Adipocyte (in vitro differentiated cells): ENCODE measurements at regions not wholly inside any gene's neighbourhood (a gene's known extent, or its start where the extent isn't known, plus 50 kb on each side); places are given as distances from the start of the nearest gene placed in this dataset.

ENCODE experiments used
- DNase-seq: peaks from one replicate; pipeline ENCODE4 v3.0.0-alpha.2; 2015; ENCODE audit warnings: low read depth
- H3K27me3 ChIP-seq: replicated peaks from 2 replicates; pipeline ENCODE4 v1.7.0; 2013; ENCODE audit warnings: mild to moderate bottlenecking, low read length, moderate library complexity; ENCODE audit not compliant: control insufficient read depth, insufficient read depth
- H3K36me3 ChIP-seq: 2 replicates; pipeline ENCODE4 v1.7.0; 2013; ENCODE audit warnings: low read length, mild to moderate bottlenecking, moderate library complexity; ENCODE audit not compliant: control insufficient read depth, insufficient read depth, severe bottlenecking
- H3K4me1 ChIP-seq: 2 replicates; pipeline ENCODE4 v1.7.0; 2013; ENCODE audit warnings: mild to moderate bottlenecking, low read length, moderate library complexity; ENCODE audit not compliant: control insufficient read depth, insufficient read depth
- H3K4me3 ChIP-seq: 2 replicates; pipeline ENCODE4 v1.7.0; 2013; ENCODE audit warnings: mild to moderate bottlenecking, low read length, moderate library complexity
- H3K9ac ChIP-seq: 2 replicates; pipeline ENCODE4 v1.7.0; 2013; ENCODE audit warnings: mild to moderate bottlenecking, low read length, moderate library complexity
- H3K9me3 ChIP-seq: 2 replicates; pipeline ENCODE4 v1.7.0; 2013; ENCODE audit warnings: mild to moderate bottlenecking, low read length, moderate library complexity; ENCODE audit not compliant: control insufficient read depth

- no peak overlapping the region for H3K4me3 ChIP-seq
- H3K27me3 ChIP-seq = no peaks in the 10 kb centered on the region
- H3K9ac ChIP-seq = no peak overlapping the region
- DNase-seq = no peak
- no peaks in the 10 kb centered on the region for H3K36me3 ChIP-seq
- peaks cover 10% of the 10 kb centered on the region for H3K4me1 ChIP-seq
- no peaks in the 10 kb centered on the region for H3K9me3 ChIP-seq
Measured at GRCh38 chr11:95373241-95373640, 142.2 kb upstream of the SESN3 start.

DNA sequence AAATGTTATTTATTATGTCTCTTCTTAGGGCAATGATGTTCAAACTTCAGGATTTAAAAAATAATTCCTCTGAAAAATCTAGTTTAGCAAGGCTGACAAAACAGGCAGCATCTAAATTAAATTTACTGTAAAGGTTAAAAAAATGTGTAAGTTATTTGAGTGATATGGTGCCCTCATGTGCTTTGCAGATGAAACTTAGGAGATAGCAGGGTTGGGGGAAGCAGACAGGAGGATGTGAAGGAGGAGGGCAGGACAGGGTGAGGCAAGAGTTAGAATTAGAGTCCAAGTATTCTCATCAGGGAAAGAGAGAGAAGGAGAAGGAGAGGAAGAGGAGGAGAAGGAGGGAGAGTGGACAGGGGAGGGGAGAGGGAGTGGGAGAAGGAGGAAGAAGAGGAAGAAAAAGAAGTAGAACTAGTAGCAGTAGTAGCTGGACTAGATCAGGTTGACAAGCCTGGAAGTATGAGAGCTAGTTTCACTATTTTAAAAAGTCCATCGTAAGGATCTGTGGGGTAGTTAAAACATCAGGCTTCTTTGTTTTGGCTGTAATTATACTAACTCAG, 141.2 kb upstream of the SESN3 start:
- H3K36me3 ChIP-seq = no peaks in the 10 kb centered on the region
- DNase-seq = no peak
- peaks cover 10% of the 10 kb centered on the region for H3K4me1 ChIP-seq
- no peak overlapping the region for H3K9ac ChIP-seq
- no peaks in the 10 kb centered on the region for H3K27me3 ChIP-seq
- H3K9me3 ChIP-seq = no peaks in the 10 kb centered on the region
- H3K4me3 ChIP-seq = no peak overlapping the region

DNA sequence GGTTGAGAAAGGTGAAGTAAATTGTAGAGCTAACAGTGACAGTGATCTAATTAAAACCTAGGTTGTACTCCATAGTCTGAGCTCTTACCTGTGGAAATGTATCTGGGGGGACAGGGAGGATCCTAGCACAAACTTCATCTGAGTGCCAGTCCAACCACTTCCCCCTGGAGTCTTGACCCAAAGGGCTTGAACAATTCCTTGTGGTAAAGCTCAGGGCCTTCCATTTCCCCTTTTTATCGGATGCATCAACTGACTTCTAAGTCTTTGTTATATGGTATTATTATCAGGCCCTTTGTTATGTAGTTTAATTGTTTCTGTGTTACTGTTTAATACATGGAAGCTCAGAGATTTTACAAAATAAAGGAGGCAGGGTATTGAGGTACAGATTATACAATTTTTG, 140.2 kb upstream of the SESN3 start:
- peaks cover 6% of the 10 kb centered on the region for H3K4me1 ChIP-seq
- DNase-seq = no peak
- H3K4me3 ChIP-seq = no peak overlapping the region
- no peaks in the 10 kb centered on the region for H3K36me3 ChIP-seq
- H3K9ac ChIP-seq = no peak overlapping the region
- H3K9me3 ChIP-seq = no peaks in the 10 kb centered on the region
- no peaks in the 10 kb centered on the region for H3K27me3 ChIP-seq

- no peak overlapping the region for H3K9ac ChIP-seq
- DNase-seq = no peak
- no peaks in the 10 kb centered on the region for H3K27me3 ChIP-seq
- no peaks in the 10 kb centered on the region for H3K36me3 ChIP-seq
- H3K9me3 ChIP-seq = no peaks in the 10 kb centered on the region
- no peak overlapping the region for H3K4me3 ChIP-seq
- H3K4me1 ChIP-seq = peaks cover 12% of the 10 kb centered on the region
Measured at GRCh38 chr11:95367726-95368125, 136.7 kb upstream of the SESN3 start.

DNA sequence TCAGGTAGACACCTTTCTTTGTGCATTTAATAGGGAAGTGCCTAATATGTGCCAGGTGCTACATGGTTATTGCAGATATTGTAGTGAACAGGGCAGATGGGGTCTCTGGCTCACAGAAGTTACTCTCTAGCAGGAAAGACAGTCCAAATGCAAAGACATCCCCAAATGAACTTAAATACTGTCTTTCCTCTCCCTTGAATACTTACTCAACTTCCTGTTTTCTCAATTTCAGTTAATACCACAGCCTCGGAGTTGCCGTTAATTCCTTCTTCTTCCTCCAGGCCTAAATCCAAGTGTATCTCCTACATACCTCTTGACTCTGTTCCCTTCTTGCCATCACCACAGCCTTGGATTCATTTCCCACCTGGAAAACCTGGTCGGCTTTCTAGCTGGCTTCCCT, 134.3 kb upstream of the SESN3 start:
- H3K27me3 ChIP-seq = no peaks in the 10 kb centered on the region
- DNase-seq = no peak
- peaks cover 24% of the 10 kb centered on the region for H3K4me1 ChIP-seq
- no peak overlapping the region for H3K9ac ChIP-seq
- no peaks in the 10 kb centered on the region for H3K36me3 ChIP-seq
- H3K9me3 ChIP-seq = no peaks in the 10 kb centered on the region
- H3K4me3 ChIP-seq = no peak overlapping the region

DNA sequence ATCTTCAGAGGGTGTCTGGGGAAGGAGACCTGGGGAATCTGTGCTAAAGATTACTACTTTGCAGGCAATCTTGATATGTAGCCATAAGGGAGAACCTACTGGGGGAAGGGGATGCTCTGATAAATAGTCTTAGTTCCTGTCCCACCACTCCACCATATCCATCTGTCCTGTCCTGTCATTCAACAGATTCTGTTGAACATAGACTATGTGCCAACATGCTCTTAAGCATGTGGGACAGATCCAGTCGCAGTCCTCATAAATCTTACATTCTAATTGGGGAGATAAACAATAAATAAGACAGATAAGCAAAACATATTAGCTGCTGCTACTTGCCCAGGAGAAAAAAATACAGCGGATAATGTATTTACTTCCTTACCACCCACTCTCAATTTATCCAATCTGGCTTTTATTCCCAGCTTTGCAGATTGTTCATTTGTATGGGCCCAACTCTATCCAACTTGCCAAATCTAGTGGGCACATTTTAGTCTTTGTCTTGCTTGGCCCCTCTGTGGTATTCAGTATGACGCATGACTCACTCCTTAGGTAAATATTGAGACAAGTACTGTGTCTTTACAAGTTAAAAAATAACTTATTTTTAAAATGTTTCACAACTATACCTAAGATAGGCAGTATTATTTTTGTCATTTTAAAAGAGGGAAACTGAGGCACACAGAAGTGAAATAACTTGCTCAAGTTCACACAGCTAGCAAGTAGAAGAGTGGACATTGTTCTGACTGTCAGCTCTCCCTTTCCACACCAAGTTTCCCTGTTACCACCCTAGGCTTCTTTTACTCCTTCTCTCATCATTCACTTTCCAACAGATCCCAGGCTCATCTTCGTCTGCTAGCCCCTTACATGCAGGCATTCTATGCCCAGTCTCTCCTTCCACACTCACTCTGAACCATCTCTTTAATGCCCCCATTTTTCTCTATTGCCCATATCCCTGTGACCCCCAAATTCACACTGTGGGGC, 133.6 kb upstream of the SESN3 start:
- H3K27me3 ChIP-seq = no peaks in the 10 kb centered on the region
- H3K9ac ChIP-seq = no peak overlapping the region
- DNase-seq = peak; percentile 69
- peaks cover 31% of the 10 kb centered on the region for H3K4me1 ChIP-seq
- no peak overlapping the region for H3K4me3 ChIP-seq
- H3K9me3 ChIP-seq = no peaks in the 10 kb centered on the region
- H3K36me3 ChIP-seq = no peaks in the 10 kb centered on the region

GRCh38 chr11:95363708-95364107, 132.7 kb upstream of the SESN3 start:
- H3K4me1 ChIP-seq = peaks cover 40% of the 10 kb centered on the region
- H3K9ac ChIP-seq = no peak overlapping the region
- DNase-seq = no peak
- no peak overlapping the region for H3K4me3 ChIP-seq
- no peaks in the 10 kb centered on the region for H3K36me3 ChIP-seq
- H3K9me3 ChIP-seq = no peaks in the 10 kb centered on the region
- H3K27me3 ChIP-seq = no peaks in the 10 kb centered on the region

GRCh38 chr11:95363164-95363563, 132.2 kb upstream of the SESN3 start:
- DNase-seq = peak; percentile 33
- Histone ChIP-seq H3K4me1 (peaks cover 44% of the 10 kb centered on the region), H3K4me3 (no peak overlapping the region), H3K36me3 (no peaks in the 10 kb centered on the region), H3K9me3 (no peaks in the 10 kb centered on the region), H3K27me3 (no peaks in the 10 kb centered on the region), H3K9ac (no peak overlapping the region)

- Histone ChIP-seq H3K9me3 (no peaks in the 10 kb centered on the region), H3K4me1 (peaks cover 47% of the 10 kb centered on the region), H3K4me3 (peak overlapping the region; percentile 22), H3K9ac (no peak overlapping the region), H3K36me3 (no peaks in the 10 kb centered on the region), H3K27me3 (no peaks in the 10 kb centered on the region)
- no peak for DNase-seq
Measured at GRCh38 chr11:95361180-95361579, 130.2 kb upstream of the SESN3 start.

GRCh38 chr11:95360377-95361075, 129.5 kb upstream of the SESN3 start:
- H3K27me3 ChIP-seq = no peaks in the 10 kb centered on the region
- H3K4me3 ChIP-seq = peak overlapping the region; percentile 22
- peaks cover 47% of the 10 kb centered on the region for H3K4me1 ChIP-seq
- H3K9ac ChIP-seq = no peak overlapping the region
- H3K9me3 ChIP-seq = no peaks in the 10 kb centered on the region
- H3K36me3 ChIP-seq = no peaks in the 10 kb centered on the region
- peak; percentile 15 for DNase-seq

DNA sequence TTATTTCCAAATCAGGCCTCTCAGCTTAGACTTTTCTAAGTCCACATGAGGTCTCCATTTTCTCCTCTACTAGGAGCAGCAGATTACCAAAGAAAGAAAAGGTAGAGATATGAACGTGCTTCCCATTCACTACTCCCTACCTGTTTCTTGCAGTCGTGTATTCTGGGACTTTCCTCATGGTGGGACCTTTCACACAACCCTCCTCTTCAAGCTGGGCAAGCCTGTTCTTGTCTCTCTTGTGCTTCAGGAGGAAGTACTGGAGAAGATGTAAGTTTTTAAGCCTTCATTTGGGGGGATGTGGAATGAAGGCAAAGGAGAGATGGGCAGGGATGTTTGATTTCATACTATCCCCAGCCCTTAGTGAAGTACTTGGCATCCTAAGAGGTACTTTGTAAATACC, 128.8 kb upstream of the SESN3 start:
- Histone ChIP-seq H3K9ac (no peak overlapping the region), H3K4me3 (no peak overlapping the region), H3K27me3 (no peaks in the 10 kb centered on the region), H3K36me3 (no peaks in the 10 kb centered on the region), H3K4me1 (peaks cover 44% of the 10 kb centered on the region), H3K9me3 (no peaks in the 10 kb centered on the region)
- DNase-seq = no peak
